ENCODE measurements at regions not wholly inside any gene's neighbourhood (a gene's known extent, or its start where the extent isn't known, plus 50 kb on each side); places are given as distances from the start of the nearest gene placed in this dataset.

GRCh38 chr15:87631093-87631492, 625.4 kb downstream of the NTRK3 start:
- no peak for DNase-seq (ENCODE audit: low spot score)

- DNase-seq (ENCODE audit: low spot score), result no peak
Observed at GRCh38 chr15:87628311-87628710, 628.2 kb downstream of the NTRK3 start.

- no peak for DNase-seq (ENCODE audit: low spot score)
Observed at GRCh38 chr15:87626860-87627259, 629.7 kb downstream of the NTRK3 start.

GRCh38 chr15:87623832-87624231, 632.7 kb downstream of the NTRK3 start:
- peak; percentile 20 for DNase-seq (ENCODE audit: low spot score)

GRCh38 chr15:87620393-87620792, 636.1 kb downstream of the NTRK3 start:
- DNase-seq (ENCODE audit: low spot score), result no peak

DNA sequence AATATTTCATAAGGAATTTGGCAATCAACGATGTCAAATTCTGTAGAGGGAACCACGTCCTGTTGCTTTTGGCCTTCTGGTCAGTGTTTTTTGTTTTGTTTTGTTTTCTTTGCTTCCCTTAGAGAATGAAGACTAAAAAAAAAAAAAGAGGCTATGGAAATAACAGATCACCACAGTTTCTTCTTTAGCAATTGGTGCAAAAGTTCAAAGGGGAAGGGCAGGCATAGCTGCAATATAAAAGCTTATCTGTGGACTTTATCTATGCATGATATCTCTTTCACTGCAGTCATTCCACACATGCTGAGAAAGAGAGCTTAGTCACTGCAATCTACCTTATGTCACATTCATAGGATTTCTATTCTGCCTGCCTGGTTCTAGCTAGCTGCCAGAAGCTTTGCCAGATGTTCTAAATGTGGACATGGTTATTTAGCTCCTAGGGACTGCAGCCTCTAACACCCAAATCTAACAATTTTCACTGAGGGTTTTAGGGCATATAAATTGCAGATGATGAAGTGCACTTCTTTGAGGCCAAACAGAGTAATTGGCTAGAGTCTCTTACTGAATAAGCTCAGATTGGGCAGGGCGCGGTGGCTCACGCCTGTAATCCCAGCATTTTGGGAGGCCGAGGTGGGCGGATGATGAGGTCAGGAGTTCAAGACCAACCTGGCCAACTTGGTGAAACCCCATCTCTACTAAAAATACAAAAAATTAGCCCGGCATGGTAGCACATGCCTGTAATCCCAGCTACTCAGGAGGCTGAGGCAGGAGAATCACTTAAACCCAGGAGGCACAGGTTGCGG, 637.2 kb downstream of the NTRK3 start:
- DNase-seq (ENCODE audit: low spot score), result no peak

DNA sequence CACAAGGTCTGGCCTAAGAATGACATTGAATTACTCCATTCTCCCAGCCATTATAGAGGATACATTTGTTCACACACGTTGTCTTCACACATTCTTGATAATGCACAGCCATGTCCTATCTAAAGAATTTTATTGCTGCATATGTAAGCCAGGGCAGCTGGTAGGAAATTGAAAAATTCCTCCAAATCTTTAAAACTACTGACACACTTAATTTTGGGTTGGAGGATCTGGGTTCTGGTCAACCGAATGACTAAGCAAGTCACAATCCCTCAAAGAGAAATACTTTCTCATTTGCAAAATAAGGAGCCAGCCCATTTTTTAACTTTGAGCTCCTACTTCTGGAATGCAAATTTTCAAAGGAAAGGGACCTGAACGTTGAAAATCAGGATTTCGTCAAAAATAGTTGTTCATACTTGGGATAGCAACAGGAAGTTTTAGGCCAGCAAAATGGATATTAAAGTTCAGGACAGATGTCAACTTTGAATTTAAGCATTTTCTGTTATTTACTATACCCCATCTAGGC, 638.3 kb downstream of the NTRK3 start:
- no peak for DNase-seq (ENCODE audit: low spot score)

GRCh38 chr15:87614704-87615103, 641.8 kb downstream of the NTRK3 start:
- no peak for DNase-seq (ENCODE audit: low spot score)

GRCh38 chr15:87610366-87610765, 646.2 kb downstream of the NTRK3 start:
- no peak for DNase-seq (ENCODE audit: low spot score)

GRCh38 chr15:87609894-87610293, 646.6 kb downstream of the NTRK3 start:
- DNase-seq (ENCODE audit: low spot score), result peak; percentile 12

DNA sequence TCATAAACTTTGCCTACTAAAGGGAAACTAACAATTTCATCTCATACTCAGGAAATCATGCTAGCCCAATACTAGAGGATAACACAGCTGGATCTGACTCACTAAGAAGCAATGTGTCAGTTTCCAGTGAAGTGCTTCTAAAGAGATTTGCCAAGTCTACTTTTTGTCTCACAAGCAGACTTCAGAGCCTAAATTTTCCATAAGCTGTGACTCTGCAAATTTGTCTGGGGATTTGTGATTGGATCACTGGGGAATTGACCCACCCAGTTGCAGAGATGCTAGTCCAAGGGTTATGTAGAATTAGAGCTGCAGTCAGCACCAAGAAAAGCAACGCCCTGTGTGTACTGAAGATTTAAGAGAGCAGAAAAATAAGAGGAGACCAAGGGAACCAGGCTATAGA, 647.1 kb downstream of the NTRK3 start:
- DNase-seq (ENCODE audit: low spot score), result no peak

GRCh38 chr15:87608238-87609028, 648.1 kb downstream of the NTRK3 start:
- DNase-seq (ENCODE audit: low spot score), result no peak

- DNase-seq (ENCODE audit: low spot score), result no peak
Observed at GRCh38 chr15:87606971-87607370, 649.6 kb downstream of the NTRK3 start.

DNA sequence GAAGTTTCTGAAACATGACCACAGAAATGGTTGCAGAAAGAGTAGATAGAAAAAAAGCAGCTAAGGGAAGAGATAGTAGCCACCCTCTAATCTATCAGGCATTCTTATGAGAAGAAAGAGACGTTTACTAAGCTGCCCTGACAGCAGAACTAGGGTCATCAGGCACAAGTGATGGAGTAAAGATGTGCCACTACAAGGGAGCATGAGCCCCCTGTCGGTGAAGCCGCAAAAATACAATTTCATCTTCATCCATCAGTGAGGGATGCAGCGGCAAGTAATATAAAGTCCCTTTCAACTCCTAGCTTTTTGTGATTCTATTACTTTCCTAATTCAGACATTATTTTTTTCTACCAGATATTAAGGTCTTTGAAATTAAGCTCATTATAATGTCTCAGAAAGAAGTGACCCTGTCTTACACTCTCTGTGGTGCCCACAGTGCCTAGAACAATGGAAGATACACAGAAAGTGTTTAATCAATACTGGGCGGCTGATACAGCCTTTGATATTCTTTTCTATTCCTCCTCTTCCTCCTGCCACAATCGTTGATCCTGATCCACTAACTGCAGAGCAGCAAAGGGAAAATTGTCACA, 651.6 kb downstream of the NTRK3 start:
- DNase-seq (ENCODE audit: low spot score), result peak; percentile 72

DNA sequence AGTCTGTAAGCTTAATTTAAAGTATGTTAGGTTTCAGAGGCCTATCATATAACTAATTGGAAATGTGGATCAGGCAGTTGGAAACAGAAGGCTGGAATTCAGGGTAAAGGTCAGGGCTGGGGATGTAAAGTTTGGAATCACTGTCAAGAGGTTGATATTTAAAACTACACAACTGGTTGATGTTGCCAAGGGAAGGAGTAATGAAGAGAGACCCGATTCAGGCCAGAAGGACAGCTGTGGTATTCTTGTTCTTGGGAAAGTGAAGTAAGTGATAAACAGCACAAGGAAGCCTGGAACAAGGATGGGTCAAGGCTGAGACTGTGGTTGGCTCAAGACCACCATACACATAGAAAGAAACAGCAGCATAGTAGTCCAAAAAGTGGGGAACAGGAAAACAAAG, 654.2 kb downstream of the NTRK3 start:
- DNase-seq (ENCODE audit: low spot score), result no peak

- no peak for DNase-seq (ENCODE audit: low spot score)
Observed at GRCh38 chr15:87599616-87600015, 656.9 kb downstream of the NTRK3 start.

- DNase-seq (ENCODE audit: low spot score), result no peak
Observed at GRCh38 chr15:87597346-87598052, 659.0 kb downstream of the NTRK3 start.

DNA sequence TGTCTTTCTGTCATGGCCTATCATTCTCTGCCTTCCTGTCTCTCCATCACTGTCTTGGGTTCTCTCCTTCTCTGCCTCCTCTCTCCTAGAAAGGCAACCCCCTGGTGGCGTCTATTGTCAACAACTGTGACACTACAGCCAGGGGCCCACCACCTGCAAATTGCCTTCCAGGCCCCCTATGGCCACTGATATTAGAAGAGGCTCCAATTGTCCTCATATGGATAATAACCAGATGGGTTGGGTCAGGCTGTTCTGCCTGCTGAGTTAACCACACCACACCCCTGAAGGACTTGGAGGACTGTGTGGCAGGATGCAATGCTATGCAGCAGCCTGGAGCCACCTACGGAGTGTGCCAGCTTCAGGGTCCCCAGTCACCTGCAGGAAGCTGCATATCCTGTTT, 665.0 kb downstream of the NTRK3 start:
- DNase-seq (ENCODE audit: low spot score), result no peak

GRCh38 chr15:87591042-87591441, 665.5 kb downstream of the NTRK3 start:
- no peak for DNase-seq (ENCODE audit: low spot score)

- no peak for DNase-seq (ENCODE audit: low spot score)
Observed at GRCh38 chr15:87589134-87589533, 667.4 kb downstream of the NTRK3 start.

DNA sequence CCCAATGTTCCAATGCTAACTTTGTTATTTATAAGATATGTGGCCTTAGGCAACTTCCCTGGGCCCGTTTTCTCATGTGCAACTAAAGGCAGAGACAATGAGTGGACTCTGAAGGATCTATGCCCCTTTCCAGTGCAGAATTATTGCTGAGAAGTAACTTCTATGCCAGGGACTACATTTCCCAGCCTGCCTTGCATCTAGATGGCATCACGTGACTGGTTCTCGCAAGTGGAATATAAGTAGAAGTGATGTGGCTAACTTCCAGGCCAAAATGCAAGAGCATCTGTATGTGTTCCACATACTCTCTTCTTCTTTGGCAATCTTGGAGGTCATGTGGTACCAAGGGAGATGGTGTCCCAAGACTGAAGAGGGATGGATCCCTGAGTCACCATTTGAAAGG, 674.4 kb downstream of the NTRK3 start:
- no peak for DNase-seq (ENCODE audit: low spot score)

DNA sequence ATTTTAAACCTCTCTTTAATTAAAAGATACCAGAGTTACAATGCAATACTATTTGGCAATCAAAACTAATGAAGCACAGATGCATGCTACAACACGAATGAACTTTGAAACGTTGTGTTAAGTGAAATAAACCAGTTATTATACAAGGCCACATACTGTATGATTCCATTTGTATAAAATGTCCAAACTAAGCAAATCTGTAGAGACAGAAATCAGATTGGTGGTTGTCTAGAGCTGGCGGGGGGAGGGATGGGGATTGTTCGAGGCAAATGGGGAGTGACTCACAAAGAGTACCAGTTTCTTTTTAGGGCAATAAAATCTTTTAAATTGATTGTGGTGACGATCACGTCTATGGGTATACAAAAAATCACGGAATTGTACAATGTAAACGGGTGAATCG, 677.0 kb downstream of the NTRK3 start:
- DNase-seq (ENCODE audit: low spot score), result no peak
